DND-41 (cell line): ENCODE measurements at regions not wholly inside any gene's neighbourhood (a gene's known extent, or its start where the extent isn't known, plus 50 kb on each side); places are given as distances from the start of the nearest gene placed in this dataset.

ENCODE experiments used
- ATAC-seq: fragments of 200-7000 bp; cut with Tn5 transposase; 3 replicates; pipeline ENCODE4 v1.9.1; 2021; ENCODE audit warnings: low read depth; ENCODE audit not compliant: insufficient read depth
- DNase-seq: peaks from one replicate; pipeline ENCODE4 v3.0.0-alpha.2; 2020
- H2AFZ ChIP-seq: 2 replicates; pipeline ENCODE4 v1.6.0; 2012; ENCODE audit warnings: low read depth, low read length
- H3K27ac ChIP-seq: 2 replicates; pipeline ENCODE4 v1.5.1; 2012; ENCODE audit warnings: low read length, inconsistent platforms
- H3K27me3 ChIP-seq: fragments of 200-600 bp; sonication (generic); 2 replicates; pipeline ENCODE4 v1.6.0; 2012; ENCODE audit warnings: low read length, mild to moderate bottlenecking, inconsistent platforms; ENCODE audit not compliant: insufficient read depth, poor library complexity
- H3K36me3 ChIP-seq: 2 replicates; pipeline ENCODE4 v1.5.1; 2012; ENCODE audit warnings: low read length, inconsistent platforms; ENCODE audit not compliant: insufficient read depth
- H3K4me1 ChIP-seq: 2 replicates; pipeline ENCODE4 v1.5.1; 2012; ENCODE audit warnings: mild to moderate bottlenecking, low read length; ENCODE audit not compliant: insufficient read depth
- H3K4me2 ChIP-seq: 2 replicates; pipeline ENCODE4 v1.6.0; 2012; ENCODE audit warnings: mild to moderate bottlenecking, moderate library complexity, low read length, inconsistent platforms; ENCODE audit not compliant: insufficient read depth
- H3K4me3 ChIP-seq, 2 experiments: fragments of 200-600 bp in 1 of 2; shearing (Covaris generic) in 1 of 2; 2 replicates each; pipeline ENCODE4 v1.5.1; 2012 to 2016; ENCODE audit warnings: inconsistent platforms in 2 of 2, low read length in 2 of 2, mild to moderate bottlenecking in 2 of 2, low read depth in 1 of 2, moderate library complexity in 1 of 2
- H3K79me2 ChIP-seq: 2 replicates; pipeline ENCODE4 v1.6.0; 2012; ENCODE audit warnings: low read length, inconsistent platforms; ENCODE audit not compliant: insufficient read depth
- H3K9ac ChIP-seq: 2 replicates; pipeline ENCODE4 v1.6.0; 2012; ENCODE audit warnings: low read depth, mild to moderate bottlenecking, inconsistent platforms, low read length, moderate library complexity
- H3K9me3 ChIP-seq: 2 replicates; pipeline ENCODE4 v1.5.1; 2012; ENCODE audit warnings: low read length, moderate library complexity, mild to moderate bottlenecking, inconsistent platforms; ENCODE audit not compliant: insufficient read depth, severe bottlenecking
- H4K20me1 ChIP-seq: 2 replicates; pipeline ENCODE4 v1.6.0; 2012; ENCODE audit warnings: low read length; ENCODE audit not compliant: insufficient read depth
- EZH2 ChIP-seq: IDR thresholded peaks from 3 replicates; pipeline ENCODE4 v1.6.1; 2012; ENCODE audit warnings: borderline replicate concordance, low read depth, mild to moderate bottlenecking, moderate library complexity, low read length, inconsistent platforms; ENCODE audit not compliant: severe bottlenecking
- TF ChIP-seq, protein P1 (sequence below): IDR thresholded peaks from 2 replicates; pipeline ENCODE4 v1.5.1; 2012; ENCODE audit warnings: borderline replicate concordance, low read length, moderate library complexity, mild to moderate bottlenecking; ENCODE audit not compliant: poor library complexity, severe bottlenecking; ENCODE audit errors: extremely low read depth

- Histone ChIP-seq H3K4me1 (no peaks in the 10 kb centered on the region), H3K9me3 (no peaks in the 10 kb centered on the region), H2AFZ (no peak overlapping the region), H3K4me3 (no peak overlapping the region), H3K27ac (no peak overlapping the region), H4K20me1 (no peaks in the 10 kb centered on the region; the same call in 1 of the 2 replicates), H3K79me2 (no peaks in the 10 kb centered on the region), H3K27me3 (no peaks in the 10 kb centered on the region), H3K4me2 (no peak overlapping the region), H3K36me3 (no peaks in the 10 kb centered on the region), H3K9ac (no peak overlapping the region)
- ATAC-seq (no peak), DNase-seq (no peak)
- TF ChIP-seq, protein P1, sequence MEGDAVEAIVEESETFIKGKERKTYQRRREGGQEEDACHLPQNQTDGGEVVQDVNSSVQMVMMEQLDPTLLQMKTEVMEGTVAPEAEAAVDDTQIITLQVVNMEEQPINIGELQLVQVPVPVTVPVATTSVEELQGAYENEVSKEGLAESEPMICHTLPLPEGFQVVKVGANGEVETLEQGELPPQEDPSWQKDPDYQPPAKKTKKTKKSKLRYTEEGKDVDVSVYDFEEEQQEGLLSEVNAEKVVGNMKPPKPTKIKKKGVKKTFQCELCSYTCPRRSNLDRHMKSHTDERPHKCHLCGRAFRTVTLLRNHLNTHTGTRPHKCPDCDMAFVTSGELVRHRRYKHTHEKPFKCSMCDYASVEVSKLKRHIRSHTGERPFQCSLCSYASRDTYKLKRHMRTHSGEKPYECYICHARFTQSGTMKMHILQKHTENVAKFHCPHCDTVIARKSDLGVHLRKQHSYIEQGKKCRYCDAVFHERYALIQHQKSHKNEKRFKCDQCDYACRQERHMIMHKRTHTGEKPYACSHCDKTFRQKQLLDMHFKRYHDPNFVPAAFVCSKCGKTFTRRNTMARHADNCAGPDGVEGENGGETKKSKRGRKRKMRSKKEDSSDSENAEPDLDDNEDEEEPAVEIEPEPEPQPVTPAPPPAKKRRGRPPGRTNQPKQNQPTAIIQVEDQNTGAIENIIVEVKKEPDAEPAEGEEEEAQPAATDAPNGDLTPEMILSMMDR: no peak
- TF ChIP-seq EZH2: no peak
These were observed 192.4 kb upstream of the AGAP1 start for GRCh38 chr2:235301202-235302076.

DNA sequence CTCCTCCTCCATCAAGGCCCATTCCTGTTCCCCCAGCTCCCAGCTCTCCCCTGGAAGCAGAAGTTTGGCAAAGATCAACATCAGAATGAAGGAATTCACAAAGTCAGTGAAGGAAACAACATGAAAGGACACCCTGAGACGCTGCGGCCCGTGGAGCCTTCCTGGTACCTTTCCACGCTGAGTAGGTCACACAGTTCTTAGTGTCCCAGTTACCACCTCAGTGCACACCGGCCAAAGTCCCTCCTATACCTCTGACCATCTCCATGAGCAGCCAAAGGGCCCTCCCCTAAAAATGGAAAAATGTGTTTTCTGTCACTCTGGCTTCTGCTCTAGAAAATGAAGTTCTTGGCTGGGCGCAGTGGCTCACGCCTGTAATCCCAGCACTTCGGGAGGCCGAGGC lies 191.6 kb upstream of the AGAP1 start:
- Histone ChIP-seq H3K9me3 (no peaks in the 10 kb centered on the region), H3K27ac (no peak overlapping the region), H3K36me3 (no peaks in the 10 kb centered on the region), H3K27me3 (no peaks in the 10 kb centered on the region), H3K79me2 (no peaks in the 10 kb centered on the region), H3K4me1 (no peaks in the 10 kb centered on the region), H3K9ac (no peak overlapping the region), H3K4me2 (no peak overlapping the region), H4K20me1 (no peaks in the 10 kb centered on the region; the same call in 1 of the 2 replicates), H3K4me3 (no peak overlapping the region), H2AFZ (no peak overlapping the region)
- no peak for TF ChIP-seq EZH2
- TF ChIP-seq, protein P1: no peak
- ATAC-seq: no peak
- DNase-seq: no peak

DNA sequence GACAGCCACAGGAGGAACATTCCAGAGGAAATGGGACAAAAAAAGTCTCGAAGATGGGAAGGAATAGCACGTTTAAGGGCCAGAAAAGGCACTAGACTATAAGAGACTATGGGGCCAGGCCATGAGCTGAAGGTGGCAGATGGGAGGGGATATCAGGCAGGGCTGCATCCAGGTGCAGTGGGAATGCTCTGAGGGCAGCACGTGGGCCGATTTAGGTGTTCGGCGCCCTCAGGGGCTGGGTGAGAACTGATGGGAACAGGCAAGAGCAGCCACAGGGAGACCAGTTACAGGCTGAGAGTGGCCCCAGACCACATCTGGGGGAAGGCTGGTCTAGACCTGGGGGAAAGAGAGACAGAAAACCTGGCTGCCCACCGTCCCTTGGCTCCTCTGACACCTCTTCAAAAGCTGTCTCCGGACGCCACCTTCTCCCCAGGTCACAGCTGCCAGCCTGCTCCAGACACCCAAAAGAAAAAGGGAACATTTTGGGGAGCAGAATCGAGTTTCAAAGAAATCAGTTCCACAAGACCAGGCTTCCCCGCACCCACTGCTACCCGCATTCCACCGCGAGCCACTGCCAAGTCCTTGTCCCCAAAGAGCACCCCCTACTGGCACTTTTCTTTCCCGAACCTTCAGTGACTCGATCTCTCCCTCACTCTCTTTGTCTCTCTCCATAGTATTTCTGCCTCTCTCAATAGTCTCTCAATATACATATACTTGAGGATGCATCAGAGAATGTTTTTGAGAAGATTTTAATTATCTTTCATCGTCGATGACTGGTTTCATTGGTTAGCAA lies 190.1 kb upstream of the AGAP1 start:
- no peak overlapping the region for H3K4me2 ChIP-seq
- H3K9ac ChIP-seq: no peak overlapping the region
- DNase-seq (no peak), ATAC-seq (no peak)
- no peaks in the 10 kb centered on the region for H3K4me1 ChIP-seq
- H3K27ac ChIP-seq: no peak overlapping the region
- H4K20me1 ChIP-seq: no peaks in the 10 kb centered on the region; the same call in 1 of the 2 replicates
- H3K4me3 ChIP-seq: no peak overlapping the region
- TF ChIP-seq, protein P1: peak; percentile 25
- no peak for TF ChIP-seq EZH2
- H3K27me3 ChIP-seq: no peaks in the 10 kb centered on the region
- no peak overlapping the region for H2AFZ ChIP-seq
- no peaks in the 10 kb centered on the region for H3K36me3 ChIP-seq
- no peaks in the 10 kb centered on the region for H3K79me2 ChIP-seq
- no peaks in the 10 kb centered on the region for H3K9me3 ChIP-seq
